Upper lobe of left lung (tissue), 6 donors: ENCODE measurements at regions not wholly inside any gene's neighbourhood (a gene's known extent, or its start where the extent isn't known, plus 50 kb on each side); places are given as distances from the start of the nearest gene placed in this dataset.

ENCODE experiments used
- ATAC-seq, 2 donors: fragments of 200-7000 bp; cut with Tn5 transposase; one replicate each; pipeline ENCODE4 v1.9.1; 2022; ENCODE audit warnings: mild to moderate bottlenecking in 2 of 2, moderate library complexity in 2 of 2; ENCODE audit not compliant: low FRiP score in 2 of 2
- DNase-seq, 2 donors: peaks; one replicate each; pipeline ENCODE4 v3.0.0-alpha.2; 2019 to 2020
- H3K27ac ChIP-seq, 4 donors: fragments of 200-600 bp; sonication (generic); one replicate each; pipeline ENCODE4 v1.5.1; 2016 to 2019
- H3K27me3 ChIP-seq, 4 donors: fragments of 200-600 bp; sonication (generic); one replicate each; pipeline ENCODE4 v1.5.1; 2017 to 2019
- H3K36me3 ChIP-seq, 4 donors: fragments of 200-600 bp; sonication (generic); one replicate each; pipeline ENCODE4 v1.5.1; 2016 to 2019
- H3K4me1 ChIP-seq, 4 donors: fragments of 200-600 bp; sonication (generic); one replicate each; pipeline ENCODE4 v1.5.1; 2018 to 2019
- H3K4me3 ChIP-seq, 4 donors: fragments of 200-600 bp; sonication (generic); one replicate each; pipeline ENCODE4 v1.5.1; 2017 to 2019; ENCODE audit warnings: mild to moderate bottlenecking in 2 of 4, moderate library complexity in 1 of 4
- H3K9me3 ChIP-seq, 4 donors: fragments of 200-600 bp; sonication (generic); one replicate each; pipeline ENCODE4 v1.5.1; 2018 to 2019
- CTCF ChIP-seq, 6 experiments: fragments of 450-650 bp in 4 of 6; fragments of 200-600 bp in 2 of 6; sonication (generic) in 2 of 6; IDR thresholded peaks; one replicate each; pipeline ENCODE4 v1.5.1; 2016 to 2019; ENCODE audit warnings: antibody characterized with exemption in 6 of 6
- EP300 ChIP-seq, 4 donors: sonication (generic); formaldehyde crosslinking; IDR thresholded peaks; one replicate each; pipeline ENCODE4 v1.5.1; 2017; ENCODE audit warnings: antibody characterized with exemption in 4 of 4, control low read depth in 2 of 4
- POLR2A ChIP-seq, 4 donors: fragments of 450-650 bp; IDR thresholded peaks; one replicate each; pipeline ENCODE4 v1.5.1; 2016 to 2017; ENCODE audit warnings: antibody characterized with exemption in 4 of 4, mild to moderate bottlenecking in 2 of 4
- POLR2AphosphoS5 ChIP-seq, 2 donors: sonication (generic); formaldehyde crosslinking; IDR thresholded peaks; one replicate each; pipeline ENCODE4 v1.5.1; 2017; ENCODE audit warnings: antibody characterized with exemption in 2 of 2
- WGBS, 2 donors: methylation state at CpG; one replicate each; pipeline ENCODE4 v1.1.5; 2017 to 2018; 5-methylcytosine and 5-hydroxymethylcytosine counted together
- donor health status: DM: no; HTN: no; CAD: no; lungs with moderate emphysema.
- donor health status: DM: no; HTN: yes; CAD: no; lungs with severe emphysema.

GRCh38 chr6:101016163-101016562 is 135.0 kb upstream of the ASCC3 start:
- H3K36me3 ChIP-seq, result no peaks in the 10 kb centered on the region
- H3K27me3 ChIP-seq, result no peaks in the 10 kb centered on the region
- no peak for DNase-seq
- no peak for TF ChIP-seq CTCF (IDR thresholded peaks at IDR 0.05)
- ATAC-seq, result no peak
- no peaks in the 10 kb centered on the region for H3K9me3 ChIP-seq
- H3K4me1 ChIP-seq, result no peaks in the 10 kb centered on the region
- 88 to 92% methylated on average over 3 of the region's 3 CpGs for WGBS, 2 donors
- no peak overlapping the region for H3K27ac ChIP-seq
- H3K4me3 ChIP-seq, result no peak overlapping the region

GRCh38 chr6:101018157-101018556 is 137.0 kb upstream of the ASCC3 start:
- 80 to 81% methylated on average over 3 of the region's 3 CpGs for WGBS, 2 donors
- no peaks in the 10 kb centered on the region for H3K9me3 ChIP-seq
- no peak overlapping the region for H3K4me3 ChIP-seq
- H3K4me1 ChIP-seq, result no peaks in the 10 kb centered on the region
- no peaks in the 10 kb centered on the region for H3K27me3 ChIP-seq
- no peak overlapping the region for H3K27ac ChIP-seq
- no peak for ATAC-seq
- DNase-seq, result no peak
- no peaks in the 10 kb centered on the region for H3K36me3 ChIP-seq
- TF ChIP-seq EP300 (IDR thresholded peaks at IDR 0.05), result no peak
- TF ChIP-seq POLR2A (IDR thresholded peaks at IDR 0.05), result no peak
- no peak for TF ChIP-seq CTCF (IDR thresholded peaks at IDR 0.05)
- no peak for TF ChIP-seq POLR2AphosphoS5 (IDR thresholded peaks at IDR 0.05)

- Histone ChIP-seq H3K4me3 (no peak overlapping the region), H3K9me3 (peaks cover 0 to 7% (median 0%) of the 10 kb centered on the region in 4 donors), H3K4me1 (no peaks in the 10 kb centered on the region), H3K36me3 (no peaks in the 10 kb centered on the region), H3K27ac (no peak overlapping the region), H3K27me3 (no peaks in the 10 kb centered on the region)
- ATAC-seq, result no peak
- no peak for TF ChIP-seq POLR2AphosphoS5 (IDR thresholded peaks at IDR 0.05)
- no peak for TF ChIP-seq EP300 (IDR thresholded peaks at IDR 0.05)
- no peak for TF ChIP-seq POLR2A (IDR thresholded peaks at IDR 0.05)
- TF ChIP-seq CTCF (IDR thresholded peaks at IDR 0.05), result no peak
- no peak for DNase-seq
Measured at GRCh38 chr6:101021504-101021903, 140.4 kb upstream of the ASCC3 start.

GRCh38 chr6:101042966-101043365 is 161.8 kb upstream of the ASCC3 start:
- WGBS, 2 donors, result 82% methylated on average over 4 of the region's 4 CpGs
- peaks cover 0 to 3% (median 0%) of the 10 kb centered on the region in 4 donors for H3K9me3 ChIP-seq
- TF ChIP-seq POLR2A (IDR thresholded peaks at IDR 0.05) (no peak), POLR2AphosphoS5 (IDR thresholded peaks at IDR 0.05) (no peak), EP300 (IDR thresholded peaks at IDR 0.05) (no peak), CTCF (IDR thresholded peaks at IDR 0.05) (no peak)
- no peak overlapping the region for H3K4me3 ChIP-seq
- H3K27ac ChIP-seq, result no peak overlapping the region
- no peaks in the 10 kb centered on the region for H3K36me3 ChIP-seq
- no peaks in the 10 kb centered on the region for H3K4me1 ChIP-seq
- no peaks in the 10 kb centered on the region for H3K27me3 ChIP-seq
- ATAC-seq (no peak), DNase-seq (no peak)

- DNase-seq (no peak), ATAC-seq (no peak)
- Histone ChIP-seq H3K4me1 (no peaks in the 10 kb centered on the region), H3K36me3 (no peaks in the 10 kb centered on the region), H3K9me3 (peaks cover 0 to 22% (median 2%) of the 10 kb centered on the region in 4 donors), H3K27ac (no peak overlapping the region), H3K4me3 (no peak overlapping the region), H3K27me3 (no peaks in the 10 kb centered on the region)
- 61 to 68% methylated on average over 1 of the region's 1 CpG for WGBS, 2 donors
- no peak for TF ChIP-seq POLR2AphosphoS5 (IDR thresholded peaks at IDR 0.05)
- no peak for TF ChIP-seq EP300 (IDR thresholded peaks at IDR 0.05)
- TF ChIP-seq CTCF (IDR thresholded peaks at IDR 0.05), result no peak
- no peak for TF ChIP-seq POLR2A (IDR thresholded peaks at IDR 0.05)
Measured at GRCh38 chr6:101058296-101058695, 177.2 kb upstream of the ASCC3 start.
